Nucleus accumbens (tissue), 56 donors: ENCODE measurements at regions not wholly inside any gene's neighbourhood (a gene's known extent, or its start where the extent isn't known, plus 50 kb on each side); places are given as distances from the start of the nearest gene placed in this dataset.

Experiments
- DNase-seq, 56 donors: peaks; one replicate each; lab custom pipeline; 2025; lab: John Stamatoyannopoulos, UW

GRCh38 chr3:35849496-35849895 lies 210.2 kb downstream of the ARPP21 start:
- DNase-seq = no peak

DNA sequence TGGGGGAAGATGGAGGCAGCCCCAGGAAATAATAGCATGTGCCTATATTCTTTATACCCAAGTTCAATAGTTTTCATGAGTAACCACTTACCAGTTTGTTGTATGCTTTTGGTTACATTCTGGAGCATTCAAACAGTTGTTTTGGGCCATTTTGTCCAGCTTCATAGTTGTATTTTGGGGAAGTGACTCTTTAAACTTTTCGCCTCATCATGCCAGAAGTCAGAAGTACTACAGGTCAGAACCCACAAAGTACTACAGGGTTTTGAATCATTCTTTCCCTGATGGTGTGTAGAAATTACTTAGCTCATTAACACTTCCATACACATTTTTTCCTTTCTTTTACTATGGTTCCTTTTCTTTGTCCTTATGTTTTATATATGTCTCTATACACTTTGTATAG lies 210.6 kb downstream of the ARPP21 start:
- no peak for DNase-seq

- no peak for DNase-seq
These were observed 217.7 kb downstream of the ARPP21 start for GRCh38 chr3:35857004-35857403.

DNA sequence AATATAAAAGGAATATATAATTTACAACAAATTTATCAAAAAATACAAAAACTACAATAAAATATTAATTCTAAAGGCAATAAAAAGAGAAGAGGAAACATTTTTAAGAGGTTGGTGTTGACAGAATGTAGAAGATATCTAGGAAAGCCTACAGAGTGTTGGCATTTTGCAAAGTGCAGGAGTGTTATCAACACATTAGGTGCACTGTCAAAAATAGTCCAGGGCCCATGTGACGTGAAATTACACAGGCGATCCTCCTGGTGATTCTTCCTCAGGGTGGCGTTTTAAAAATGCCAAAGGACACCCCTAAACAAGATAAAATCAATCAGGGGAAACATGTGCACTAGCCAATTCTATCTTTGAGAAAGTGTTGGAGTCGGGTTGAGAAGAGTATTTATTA lies 222.7 kb downstream of the ARPP21 start:
- no peak for DNase-seq

DNA sequence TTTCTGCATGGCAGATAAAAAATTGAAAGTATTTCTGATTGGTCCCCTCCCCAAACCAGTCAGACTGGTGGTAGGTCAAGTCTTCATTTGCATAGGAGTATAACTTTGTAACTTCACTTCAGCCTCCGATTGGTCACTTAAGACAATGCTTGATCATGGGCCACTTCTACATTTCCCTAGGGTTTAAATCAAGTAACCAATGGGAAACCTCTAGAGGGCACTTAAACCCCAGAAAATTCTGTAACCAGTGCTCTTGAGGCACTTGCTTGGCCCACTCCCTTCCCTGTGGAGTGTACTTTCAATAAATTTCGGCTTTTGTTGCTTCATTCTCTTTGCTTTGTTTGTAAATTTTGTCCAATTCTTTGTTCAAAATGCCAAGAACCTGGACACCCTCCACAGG lies 225.5 kb downstream of the ARPP21 start:
- no peak for DNase-seq

GRCh38 chr3:35867791-35868190 lies 228.5 kb downstream of the ARPP21 start:
- DNase-seq = no peak

DNA sequence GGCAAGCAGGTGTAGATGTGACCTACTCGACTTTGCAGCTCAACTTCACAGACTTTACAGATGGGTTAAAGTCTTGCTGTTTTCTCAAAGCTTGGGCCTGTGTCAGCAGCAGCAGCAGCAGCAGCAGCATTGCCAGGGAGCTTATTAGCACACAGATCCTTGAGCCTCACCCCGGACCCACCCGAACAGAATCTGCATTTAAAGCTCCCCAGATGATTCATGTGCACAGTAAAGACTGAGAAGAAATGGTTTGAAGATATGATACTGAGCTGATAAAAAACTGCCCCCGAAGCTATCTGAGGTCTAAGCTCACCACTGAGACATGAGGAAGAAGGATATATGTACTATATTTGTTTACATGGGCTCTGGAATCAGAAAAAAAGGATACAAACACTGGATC lies 231.7 kb downstream of the ARPP21 start:
- no peak for DNase-seq

DNA sequence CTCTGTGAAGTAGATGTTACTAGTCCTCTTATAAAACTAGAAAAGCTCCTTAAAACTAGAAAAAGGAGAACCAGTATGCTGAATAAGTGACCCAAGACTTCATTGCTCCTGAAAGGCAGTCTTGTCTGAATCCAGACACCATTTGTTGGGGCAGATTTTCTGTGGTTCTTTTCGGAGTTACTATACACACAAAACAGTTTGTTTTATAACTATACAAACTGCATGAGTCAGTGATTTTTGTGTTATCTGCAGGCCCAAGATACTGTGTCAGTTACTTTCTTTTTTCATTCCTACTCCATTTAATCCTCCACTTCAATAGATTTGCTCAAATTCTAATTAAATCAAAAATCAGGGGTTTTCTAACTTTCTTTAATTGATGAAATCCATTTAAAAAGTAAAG lies 244.6 kb downstream of the ARPP21 start:
- no peak for DNase-seq

DNA sequence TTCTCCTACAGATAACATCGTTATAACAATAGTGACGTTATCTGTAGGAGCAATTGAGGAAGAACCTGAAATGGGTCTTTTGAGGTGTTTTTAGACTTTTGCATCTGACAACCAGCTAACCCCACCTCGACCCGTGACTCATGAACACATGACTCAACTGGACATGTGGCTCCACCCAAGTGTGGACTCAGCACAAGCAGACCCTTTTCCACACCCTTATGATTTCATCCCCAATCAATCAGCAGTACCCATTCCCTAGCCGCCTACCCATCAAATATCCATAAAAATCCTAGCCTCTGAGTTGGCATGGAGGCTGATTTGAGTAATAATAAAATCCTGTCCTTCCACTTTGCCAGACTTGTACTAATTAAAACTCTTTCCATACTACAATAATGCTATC lies 255.4 kb downstream of the ARPP21 start:
- DNase-seq = no peak

- no peak for DNase-seq
These were observed 259.9 kb downstream of the ARPP21 start for GRCh38 chr3:35899245-35899644.

GRCh38 chr3:35900079-35900478 lies 260.8 kb downstream of the ARPP21 start:
- no peak for DNase-seq

- peak in 52 of 56 donors; percentile 1 to 92 (median 61) for DNase-seq
These were observed 269.3 kb downstream of the ARPP21 start for GRCh38 chr3:35908366-35909232.

GRCh38 chr3:35919160-35919559 lies 279.8 kb downstream of the ARPP21 start:
- DNase-seq = no peak

DNA sequence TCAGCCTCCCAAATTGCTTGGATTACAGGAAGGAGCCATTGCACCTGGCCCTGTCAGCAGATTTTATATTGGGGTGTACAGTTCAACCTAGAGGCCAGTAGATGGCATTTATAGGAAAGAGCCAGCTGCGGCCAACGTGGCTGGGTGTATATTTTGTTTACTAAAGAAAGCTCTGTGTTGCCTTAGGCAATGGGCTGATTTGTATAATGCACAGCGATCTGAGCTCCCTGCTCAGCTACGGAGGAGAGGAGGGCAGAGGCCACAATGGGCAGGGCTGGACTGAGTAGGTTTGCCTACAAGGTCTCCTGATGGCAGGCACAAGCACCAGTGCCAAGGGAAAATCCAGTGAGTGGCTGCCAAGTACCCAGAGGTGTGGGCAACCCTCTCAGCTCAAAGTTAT lies 282.4 kb downstream of the ARPP21 start:
- DNase-seq = no peak

DNA sequence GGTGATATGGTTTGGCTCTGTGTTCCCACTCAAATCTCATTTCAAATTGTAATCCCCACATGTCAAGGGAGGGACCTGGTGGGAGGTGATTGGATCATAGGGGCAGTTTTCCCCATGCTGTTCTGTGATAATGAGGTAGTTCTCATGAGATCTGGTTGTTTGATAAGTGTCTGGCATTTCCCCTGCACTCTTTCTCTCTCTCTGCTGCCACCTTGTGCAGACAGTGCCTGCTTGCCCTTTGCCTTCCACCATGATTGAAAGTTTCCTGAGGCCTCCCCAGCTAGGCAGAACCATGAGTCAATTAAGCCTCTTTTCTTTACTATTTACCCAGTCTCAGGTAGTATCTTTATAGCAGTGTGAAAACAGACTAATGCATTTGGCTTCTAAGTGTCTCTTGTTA lies 284.7 kb downstream of the ARPP21 start:
- peak in 13 of 56 donors; percentile 5 to 42 (median 24) for DNase-seq

DNA sequence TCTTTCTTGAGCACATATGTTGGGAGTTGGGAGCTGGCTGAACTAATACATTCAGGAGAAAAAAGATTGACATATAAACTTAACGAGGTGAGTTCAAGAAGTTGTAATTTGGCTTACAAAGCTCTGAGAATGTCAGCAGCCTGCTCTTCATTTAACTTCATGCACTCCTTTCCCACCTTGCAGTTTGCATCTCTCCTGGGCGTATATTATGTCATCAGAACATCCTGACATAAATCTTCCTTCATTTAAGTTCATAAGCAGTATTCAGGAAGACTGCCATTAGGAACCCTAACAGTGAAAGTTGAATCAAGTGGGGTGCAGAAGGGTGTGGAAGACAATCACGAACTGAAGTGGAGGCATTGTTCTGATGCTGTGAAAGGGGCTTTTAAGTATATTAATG lies 288.1 kb downstream of the ARPP21 start:
- peak in 5 of 56 donors; percentile 4 to 20 (median 8) for DNase-seq

DNA sequence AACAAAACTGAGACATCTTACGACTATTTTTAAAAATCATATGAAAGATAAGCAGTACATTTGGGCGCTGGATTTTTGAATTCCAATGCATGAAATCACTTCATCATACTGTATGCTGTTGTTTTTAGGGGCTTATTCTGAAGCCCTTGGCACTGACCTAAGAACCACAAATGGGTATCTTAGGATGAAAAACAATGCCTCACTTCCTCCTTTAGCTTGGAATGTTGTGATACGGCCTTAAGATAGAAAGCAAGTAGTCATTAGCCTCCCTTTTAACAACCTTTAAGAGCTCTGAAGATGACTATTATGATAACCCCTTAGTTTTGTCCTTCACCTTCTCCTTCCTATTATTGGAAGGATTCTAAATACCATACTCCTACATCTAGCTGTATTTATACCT lies 289.8 kb downstream of the ARPP21 start:
- DNase-seq = no peak

GRCh38 chr3:35931867-35932266 lies 292.5 kb downstream of the ARPP21 start:
- no peak for DNase-seq

GRCh38 chr3:35932995-35933394 lies 293.7 kb downstream of the ARPP21 start:
- peak in 30 of 56 donors; percentile 4 to 77 (median 24) for DNase-seq

DNA sequence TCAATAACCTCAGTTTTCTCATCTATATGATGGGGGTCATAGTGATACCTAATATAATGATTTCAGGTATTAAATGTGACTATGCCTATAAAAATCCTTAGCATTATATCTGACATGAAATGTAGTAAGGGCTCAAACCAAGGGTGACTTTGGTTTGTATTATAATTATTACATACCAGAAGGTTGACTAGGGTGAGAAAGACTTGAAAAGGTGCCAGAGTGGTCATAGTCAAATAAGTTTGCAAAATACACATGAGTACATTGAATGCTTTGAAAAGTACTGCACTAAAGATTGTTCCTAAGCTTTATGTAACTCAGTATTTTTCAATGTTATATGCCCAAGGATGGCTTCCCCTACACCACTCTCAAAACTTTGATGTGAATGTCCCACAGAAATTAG lies 297.2 kb downstream of the ARPP21 start:
- DNase-seq = no peak

DNA sequence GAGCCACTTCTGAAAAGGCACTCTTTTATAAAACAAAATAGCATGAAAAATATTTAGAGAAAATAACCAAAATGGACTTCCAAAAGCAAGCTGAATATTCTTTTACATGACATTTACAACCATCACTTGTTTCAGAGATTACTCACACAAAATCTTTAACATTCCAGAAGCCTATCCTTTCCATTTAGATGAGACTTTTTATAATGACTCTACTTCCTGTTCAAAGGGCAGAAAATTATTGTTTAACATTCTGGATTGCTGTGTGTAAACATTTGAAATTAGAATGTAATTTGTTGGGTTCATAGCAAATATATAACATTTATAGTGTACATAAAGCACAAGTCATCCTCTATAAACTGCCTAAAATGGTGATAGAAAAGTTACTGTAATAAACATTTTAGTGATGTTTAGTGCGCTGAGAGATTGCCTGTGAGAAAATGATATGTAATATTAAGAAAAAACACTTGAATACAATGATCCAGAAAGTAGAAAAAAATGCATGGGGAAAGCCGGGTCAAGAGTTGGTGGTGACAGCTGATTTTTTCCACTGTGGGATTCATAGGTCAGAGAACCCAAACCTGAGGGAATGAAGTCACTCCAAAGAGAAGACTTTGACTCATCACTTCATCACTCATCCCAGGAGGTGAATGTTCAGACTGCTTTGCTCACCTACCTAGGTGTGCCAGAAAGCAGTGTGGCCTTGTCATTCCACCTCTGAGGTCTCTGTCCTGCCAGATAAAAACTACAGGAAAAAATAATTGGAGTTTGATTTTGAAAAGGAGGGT lies 305.8 kb downstream of the ARPP21 start:
- no peak for DNase-seq
